Peyer's patch (tissue), 4 donors: ENCODE measurements at regions not wholly inside any gene's neighbourhood (a gene's known extent, or its start where the extent isn't known, plus 50 kb on each side); places are given as distances from the start of the nearest gene placed in this dataset.

Experiments used
- CTCF ChIP-seq, 6 experiments: fragments of 450-650 bp in 4 of 6; fragments of 200-600 bp in 2 of 6; sonication (generic) in 1 of 6; IDR thresholded peaks; one replicate each; pipeline ENCODE4 v1.5.1; 2017 to 2019; ENCODE audit warnings: antibody characterized with exemption in 6 of 6, mild to moderate bottlenecking in 3 of 6, moderate library complexity in 1 of 6
- POLR2A ChIP-seq, 2 donors: fragments of 450-650 bp; IDR thresholded peaks; one replicate each; pipeline ENCODE4 v1.5.1; 2017; ENCODE audit warnings: antibody characterized with exemption in 2 of 2, mild to moderate bottlenecking in 2 of 2, moderate library complexity in 2 of 2

- TF ChIP-seq CTCF (IDR thresholded peaks at IDR 0.05) (no peak), POLR2A (IDR thresholded peaks at IDR 0.05) (no peak)
Measured at GRCh38 chr9:28120626-28121025, 547.3 kb upstream of the C9orf72 start.
